DOHH2 (cell line): ENCODE measurements at regions not wholly inside any gene's neighbourhood (a gene's known extent, or its start where the extent isn't known, plus 50 kb on each side); places are given as distances from the start of the nearest gene placed in this dataset.

ENCODE experiments used
- H3F3A ChIP-seq: fragments of 200-600 bp; sonication (generic), shearing (Covaris generic); 2 replicates; pipeline ENCODE4 v1.6.0; 2016; ENCODE audit warnings: antibody characterized with exemption, mild to moderate bottlenecking; ENCODE audit not compliant: control insufficient read depth, insufficient read depth
- H3K27ac ChIP-seq: fragments of 200-600 bp; sonication (generic); 2 replicates; pipeline ENCODE4 v1.5.1; 2014; ENCODE audit warnings: low read depth, mild to moderate bottlenecking, low read length, moderate library complexity
- H3K27me3 ChIP-seq: fragments of 200-600 bp; sonication (generic); 2 replicates; pipeline ENCODE4 v1.6.1; 2014; ENCODE audit warnings: mild to moderate bottlenecking, low read length, mixed read lengths; ENCODE audit not compliant: control insufficient read depth
- H3K36me3 ChIP-seq: fragments of 200-600 bp; sonication (generic); 2 replicates; pipeline ENCODE4 v1.6.1; 2014; ENCODE audit warnings: mild to moderate bottlenecking, low read length, moderate library complexity, mixed read lengths; ENCODE audit not compliant: control insufficient read depth
- H3K4me1 ChIP-seq: fragments of 200-600 bp; sonication (generic); 2 replicates; pipeline ENCODE4 v1.6.1; 2014; ENCODE audit warnings: mild to moderate bottlenecking, low read length, mixed read lengths; ENCODE audit not compliant: control insufficient read depth
- H3K4me2 ChIP-seq: fragments of 200-600 bp; sonication (generic); 2 replicates; pipeline ENCODE4 v1.6.0; 2014; ENCODE audit warnings: mild to moderate bottlenecking, low read length, moderate library complexity
- H3K4me3 ChIP-seq: fragments of 200-600 bp; sonication (generic); 2 replicates; pipeline ENCODE4 v1.5.1; 2014; ENCODE audit warnings: mild to moderate bottlenecking, low read length, mixed read lengths
- H3K79me2 ChIP-seq: fragments of 200-600 bp; sonication (generic); 2 replicates; pipeline ENCODE4 v1.6.1; 2014; ENCODE audit warnings: mild to moderate bottlenecking, low read length, mixed read lengths; ENCODE audit not compliant: control insufficient read depth
- H3K9me2 ChIP-seq: fragments of 200-600 bp; sonication (generic); replicated peaks from 2 replicates; pipeline ENCODE4 v1.6.1; 2014; ENCODE audit warnings: mild to moderate bottlenecking, low read length, mixed read lengths; ENCODE audit not compliant: control insufficient read depth
- H3K9me3 ChIP-seq: fragments of 200-600 bp; sonication (generic); 2 replicates; pipeline ENCODE4 v1.6.1; 2014; ENCODE audit warnings: antibody characterized with exemption, low read length, mixed read lengths; ENCODE audit not compliant: control insufficient read depth, insufficient read depth
- H4K20me1 ChIP-seq: fragments of 200-600 bp; sonication (generic); 2 replicates; pipeline ENCODE4 v1.6.0; 2014; ENCODE audit warnings: low read depth, mild to moderate bottlenecking, antibody characterized with exemption, low read length, moderate library complexity; ENCODE audit not compliant: control insufficient read depth, insufficient read depth
- CTCF ChIP-seq: fragments of 200-600 bp; sonication (generic); IDR thresholded peaks from one replicate; pipeline ENCODE4 v1.5.1; 2014; ENCODE audit warnings: antibody characterized with exemption, mild to moderate bottlenecking, low read depth, low read length; ENCODE audit not compliant: poor library complexity, severe bottlenecking
- EZH2phosphoT487 ChIP-seq: fragments of 200-600 bp; sonication (generic); IDR thresholded peaks from 2 replicates; pipeline ENCODE4 v1.6.1; 2017; ENCODE audit warnings: borderline replicate concordance, mild to moderate bottlenecking, antibody characterized with exemption, low read length, moderate library complexity, mixed read lengths

- no peak overlapping the region for H3K27ac ChIP-seq
- H3K4me3 ChIP-seq: no peak overlapping the region
- no peaks in the 10 kb centered on the region for H3K9me2 ChIP-seq
- no peak for TF ChIP-seq EZH2phosphoT487
- no peak for TF ChIP-seq CTCF
- H4K20me1 ChIP-seq: no peaks in the 10 kb centered on the region
- no peak overlapping the region for H3K4me2 ChIP-seq
- H3K27me3 ChIP-seq: no peaks in the 10 kb centered on the region; the same call in 1 of the 2 replicates
- H3K4me1 ChIP-seq: no peaks in the 10 kb centered on the region
- H3K9me3 ChIP-seq: no peaks in the 10 kb centered on the region
- no peaks in the 10 kb centered on the region for H3K79me2 ChIP-seq
- no peaks in the 10 kb centered on the region for H3K36me3 ChIP-seq
- no peaks in the 10 kb centered on the region for H3F3A ChIP-seq
Measured at GRCh38 chr18:54089749-54090459, 134.6 kb downstream of the MBD2 start.

- H3F3A ChIP-seq: no peaks in the 10 kb centered on the region
- TF ChIP-seq CTCF (no peak), EZH2phosphoT487 (no peak)
- no peaks in the 10 kb centered on the region for H3K4me1 ChIP-seq
- H3K4me2 ChIP-seq: no peak overlapping the region
- no peak overlapping the region for H3K27ac ChIP-seq
- H3K79me2 ChIP-seq: no peaks in the 10 kb centered on the region
- peaks cover 7% of the 10 kb centered on the region; the same call in 1 of the 2 replicates for H3K9me3 ChIP-seq
- H3K9me2 ChIP-seq: peaks cover 4% of the 10 kb centered on the region; the same call in 1 of the 2 replicates
- H4K20me1 ChIP-seq: no peaks in the 10 kb centered on the region
- no peaks in the 10 kb centered on the region; the same call in 1 of the 2 replicates for H3K27me3 ChIP-seq
- H3K36me3 ChIP-seq: no peaks in the 10 kb centered on the region
- H3K4me3 ChIP-seq: no peak overlapping the region
Measured at GRCh38 chr18:54086863-54087262, 137.6 kb downstream of the MBD2 start.

- no peak overlapping the region for H3K4me2 ChIP-seq
- TF ChIP-seq EZH2phosphoT487 (no peak), CTCF (no peak)
- H3K27me3 ChIP-seq: no peaks in the 10 kb centered on the region; the same call in 1 of the 2 replicates
- H3K9me3 ChIP-seq: peaks cover 7% of the 10 kb centered on the region; the same call in 1 of the 2 replicates
- peaks cover 4% of the 10 kb centered on the region; the same call in 1 of the 2 replicates for H3K9me2 ChIP-seq
- no peaks in the 10 kb centered on the region for H3F3A ChIP-seq
- no peak overlapping the region for H3K4me3 ChIP-seq
- H4K20me1 ChIP-seq: no peaks in the 10 kb centered on the region
- no peaks in the 10 kb centered on the region for H3K79me2 ChIP-seq
- no peak overlapping the region for H3K27ac ChIP-seq
- no peaks in the 10 kb centered on the region for H3K4me1 ChIP-seq
- no peaks in the 10 kb centered on the region for H3K36me3 ChIP-seq
Measured at GRCh38 chr18:54086046-54086802, 138.2 kb downstream of the MBD2 start.
